SK-N-SH treated with all-trans-retinoic acid at 6 μM for 48 hours (cell line): ENCODE measurements at regions not wholly inside any gene's neighbourhood (a gene's known extent, or its start where the extent isn't known, plus 50 kb on each side); places are given as distances from the start of the nearest gene placed in this dataset.

Source experiments
- ATAC-seq: fragments of 200-7000 bp; cut with Tn5 transposase; 3 replicates; pipeline ENCODE4 v1.9.1; 2020; ENCODE audit warnings: mild to moderate bottlenecking, moderate library complexity
- ARNTL ChIP-seq: fragments of 450-650 bp; formaldehyde crosslinking; IDR thresholded peaks from 2 replicates; pipeline ENCODE4 v1.5.0; 2020; ENCODE audit warnings: low read depth, mild to moderate bottlenecking, moderate library complexity, borderline replicate concordance
- BACH2 ChIP-seq: fragments of 250-450 bp; sonication (Bioruptor Pico); IDR thresholded peaks from 2 replicates; pipeline ENCODE4 v1.9.0; 2021; ENCODE audit warnings: mild to moderate bottlenecking, borderline replicate concordance
- CREB5 ChIP-seq: fragments of 250-450 bp; sonication (Bioruptor Pico); IDR thresholded peaks from 2 replicates; pipeline ENCODE4 v1.5.1; 2020; ENCODE audit warnings: low read depth, mild to moderate bottlenecking, moderate library complexity
- CSDC2 ChIP-seq: fragments of 250-450 bp; sonication (Bioruptor Pico); IDR thresholded peaks from 2 replicates; pipeline ENCODE4 v1.5.0; 2020; ENCODE audit warnings: mild to moderate bottlenecking, moderate library complexity
- ESRRG ChIP-seq: fragments of 250-450 bp; sonication (Bioruptor Pico); IDR thresholded peaks from 2 replicates; pipeline ENCODE4 v1.6.1; 2021; ENCODE audit warnings: mild to moderate bottlenecking
- GLIS3 ChIP-seq: fragments of 250-450 bp; sonication (Bioruptor Pico); IDR thresholded peaks from 2 replicates; pipeline ENCODE4 v1.5.0; 2020; ENCODE audit warnings: mild to moderate bottlenecking, moderate library complexity
- ISL1 ChIP-seq: fragments of 250-450 bp; sonication (Bioruptor Pico); IDR thresholded peaks from 2 replicates; pipeline ENCODE4 v2.1.2; 2022; ENCODE audit warnings: mild to moderate bottlenecking, moderate library complexity
- OSR1 ChIP-seq: fragments of 250-450 bp; sonication (Bioruptor Pico); IDR thresholded peaks from 2 replicates; pipeline ENCODE4 v1.8.0; 2022; ENCODE audit warnings: moderate library complexity, mild to moderate bottlenecking, inconsistent platforms
- POU6F1 ChIP-seq: fragments of 250-450 bp; sonication (Bioruptor Pico); IDR thresholded peaks from 2 replicates; pipeline ENCODE4 v1.8.0; 2021; ENCODE audit warnings: low read depth, mild to moderate bottlenecking, moderate library complexity, borderline replicate concordance
- PPARA ChIP-seq: fragments of 250-450 bp; sonication (Bioruptor Pico); IDR thresholded peaks from 2 replicates; pipeline ENCODE4 v1.5.0; 2020; ENCODE audit warnings: mild to moderate bottlenecking, borderline replicate concordance
- SNAI2 ChIP-seq: fragments of 250-450 bp; sonication (Bioruptor Pico); IDR thresholded peaks from 2 replicates; pipeline ENCODE4 v1.5.0; 2020; ENCODE audit warnings: mild to moderate bottlenecking, moderate library complexity
- TCF4 ChIP-seq: fragments of 250-450 bp; sonication (Bioruptor Pico); IDR thresholded peaks from 2 replicates; pipeline ENCODE4 v1.8.0; 2021; ENCODE audit warnings: mild to moderate bottlenecking, moderate library complexity, borderline replicate concordance
- TOX ChIP-seq: fragments of 250-450 bp; sonication (Bioruptor Pico); IDR thresholded peaks from 2 replicates; pipeline ENCODE4 v1.8.0; 2021; ENCODE audit warnings: mild to moderate bottlenecking, moderate library complexity, borderline replicate concordance
- TSHZ2 ChIP-seq: fragments of 250-450 bp; sonication (Bioruptor Pico); IDR thresholded peaks from 2 replicates; pipeline ENCODE4 v1.5.0; 2020; ENCODE audit warnings: mild to moderate bottlenecking, moderate library complexity
- ZC3H10 ChIP-seq: fragments of 250-450 bp; sonication (Bioruptor Pico); IDR thresholded peaks from 2 replicates; pipeline ENCODE4 v1.5.1; 2021; ENCODE audit warnings: mild to moderate bottlenecking, moderate library complexity
- ZFP3 ChIP-seq: fragments of 250-450 bp; sonication (Bioruptor Pico); IDR thresholded peaks from 2 replicates; pipeline ENCODE4 v1.5.0; 2020; ENCODE audit warnings: mild to moderate bottlenecking, moderate library complexity
- ZNF565 ChIP-seq: fragments of 450-650 bp; formaldehyde crosslinking; conservative IDR thresholded peaks from 2 replicates; pipeline ENCODE4 v1.5.0; 2020; ENCODE audit warnings: low read depth, mild to moderate bottlenecking, moderate library complexity
- ZNF70 ChIP-seq: fragments of 450-650 bp; formaldehyde crosslinking; IDR thresholded peaks from 2 replicates; pipeline ENCODE4 v1.5.0; 2020; ENCODE audit warnings: mild to moderate bottlenecking, moderate library complexity
- ZNF8 ChIP-seq: fragments of 450-650 bp; formaldehyde crosslinking; IDR thresholded peaks from 2 replicates; pipeline ENCODE4 v1.5.0; 2020; ENCODE audit warnings: mild to moderate bottlenecking, moderate library complexity

- TF ChIP-seq POU6F1 (CRISPR knock-in tag) = no peak
- no peak for TF ChIP-seq CSDC2 (CRISPR knock-in tag)
- no peak for TF ChIP-seq ISL1 (CRISPR knock-in tag)
- TF ChIP-seq TSHZ2 (CRISPR knock-in tag) = no peak
- TF ChIP-seq PPARA (CRISPR knock-in tag) = no peak
- TF ChIP-seq BACH2 (CRISPR knock-in tag) = no peak
- no peak for TF ChIP-seq ARNTL
- TF ChIP-seq ZC3H10 (CRISPR knock-in tag) = no peak
- no peak for TF ChIP-seq GLIS3 (CRISPR knock-in tag)
- TF ChIP-seq ZFP3 (CRISPR knock-in tag) = no peak
- TF ChIP-seq ZNF565 (CRISPR knock-in tag) = no peak
- TF ChIP-seq TOX (CRISPR knock-in tag) = no peak
- TF ChIP-seq CREB5 = no peak
- no peak for TF ChIP-seq TCF4
- no peak for TF ChIP-seq OSR1
- TF ChIP-seq SNAI2 = no peak
- ATAC-seq = no peak
Measured at GRCh38 chr2:128797092-128797491, 478.4 kb upstream of the HS6ST1 start.

- TF ChIP-seq GLIS3 (CRISPR knock-in tag) = no peak
- no peak for TF ChIP-seq BACH2 (CRISPR knock-in tag)
- no peak for TF ChIP-seq ARNTL
- TF ChIP-seq CREB5 = no peak
- TF ChIP-seq ZNF70 (CRISPR knock-in tag) = no peak
- no peak for TF ChIP-seq ZNF565 (CRISPR knock-in tag)
- TF ChIP-seq TSHZ2 (CRISPR knock-in tag) = no peak
- no peak for TF ChIP-seq PPARA (CRISPR knock-in tag)
- no peak for TF ChIP-seq ZFP3 (CRISPR knock-in tag)
- TF ChIP-seq POU6F1 (CRISPR knock-in tag) = no peak
- TF ChIP-seq TCF4 = no peak
- no peak for TF ChIP-seq ZC3H10 (CRISPR knock-in tag)
- TF ChIP-seq ESRRG = no peak
- no peak for TF ChIP-seq TOX (CRISPR knock-in tag)
- no peak for TF ChIP-seq ZNF8
- no peak for TF ChIP-seq SNAI2
- TF ChIP-seq, all 23 proteins: peak for 0
- ATAC-seq = no peak
Measured at GRCh38 chr2:128797533-128797932, 478.9 kb upstream of the HS6ST1 start.
